GM06990 (cell line): ENCODE measurements at regions not wholly inside any gene's neighbourhood (a gene's known extent, or its start where the extent isn't known, plus 50 kb on each side); places are given as distances from the start of the nearest gene placed in this dataset.

Source experiments
- DNase-seq: peaks from one replicate; pipeline ENCODE4 v3.0.0-alpha.2; 2011; ENCODE audit not compliant: insufficient read length; ENCODE audit errors: extremely low read depth
- H3K27me3 ChIP-seq: replicated peaks from 2 replicates; pipeline ENCODE4 v1.6.0; 2011; ENCODE audit warnings: low read length; ENCODE audit not compliant: control insufficient read depth, insufficient read depth
- H3K36me3 ChIP-seq: 2 replicates; pipeline ENCODE4 v1.5.1; 2011; ENCODE audit warnings: low read length; ENCODE audit not compliant: control insufficient read depth, insufficient read depth
- H3K4me3 ChIP-seq: replicated peaks from 2 replicates; pipeline ENCODE4 v1.5.1; 2011; ENCODE audit warnings: low read depth, mild to moderate bottlenecking, control low read depth, low read length
- CTCF ChIP-seq: IDR thresholded peaks from 2 replicates; pipeline ENCODE4 v1.5.1; 2011; ENCODE audit warnings: low read length, control low read depth, mild to moderate bottlenecking, inconsistent platforms; ENCODE audit not compliant: insufficient read depth, poor library complexity, severe bottlenecking

DNA sequence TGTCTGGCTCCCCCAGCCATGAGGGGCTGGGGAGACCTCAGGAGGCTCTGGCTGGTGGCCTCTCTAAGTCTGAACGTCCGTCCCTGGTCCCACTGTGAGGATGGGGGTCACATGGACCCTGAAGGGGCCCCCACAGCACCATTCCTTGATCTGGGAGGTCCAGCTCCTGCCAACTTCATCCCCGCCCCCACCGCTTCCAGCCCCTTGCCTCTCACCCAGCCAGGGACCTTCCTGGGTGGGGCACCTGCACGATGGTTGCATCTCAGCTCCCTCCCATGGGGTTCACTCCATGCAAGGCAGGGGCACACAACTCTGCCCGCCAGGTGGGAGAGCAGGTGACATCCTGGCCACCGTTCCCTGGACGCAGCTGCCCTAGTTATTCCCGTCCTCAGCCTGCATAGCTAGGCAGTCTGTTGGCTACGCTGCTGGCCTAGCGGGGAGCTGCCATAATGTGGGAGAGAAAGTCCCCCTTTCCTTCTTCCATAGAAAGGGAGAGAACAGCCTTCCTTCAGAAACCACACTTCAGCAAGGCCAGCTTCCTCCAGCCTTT lies 217.9 kb upstream of the RPL38 start:
- no peak for TF ChIP-seq CTCF
- H3K27me3 ChIP-seq, result no peaks in the 10 kb centered on the region; the same call in 1 of the 2 replicates
- no peak overlapping the region for H3K4me3 ChIP-seq
- DNase-seq, result no peak
- H3K36me3 ChIP-seq, result no peaks in the 10 kb centered on the region

DNA sequence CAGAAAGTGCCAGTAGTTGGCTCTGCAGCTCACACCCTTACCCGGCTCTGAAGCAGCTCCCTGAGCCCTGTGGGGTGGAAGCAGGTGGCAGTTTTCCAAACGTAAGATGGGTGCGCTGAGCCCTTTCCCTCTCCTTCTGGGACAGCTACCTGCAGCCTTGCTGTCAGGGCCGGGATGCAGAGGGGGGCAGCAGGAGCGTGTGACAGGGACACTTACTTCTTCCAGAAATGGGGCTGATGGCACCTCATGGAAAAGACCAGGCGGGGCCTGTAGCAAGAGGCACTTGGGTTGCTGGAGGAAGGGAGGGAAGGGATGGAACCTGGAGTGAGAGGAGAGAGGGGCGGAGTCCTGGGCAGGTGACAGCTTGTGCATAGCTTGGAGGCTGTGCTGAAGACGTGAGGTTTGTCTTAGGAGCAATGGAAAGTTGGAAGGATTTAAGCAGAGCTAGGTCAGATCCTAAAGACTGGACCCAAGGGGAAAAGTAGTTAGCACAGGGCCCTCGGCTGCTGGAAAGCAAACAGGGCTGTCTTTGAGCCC lies 216.8 kb upstream of the RPL38 start:
- Histone ChIP-seq H3K36me3 (no peaks in the 10 kb centered on the region), H3K4me3 (no peak overlapping the region), H3K27me3 (no peaks in the 10 kb centered on the region; the same call in 1 of the 2 replicates)
- TF ChIP-seq CTCF, result no peak
- DNase-seq, result no peak

GRCh38 chr17:73987395-73987794 lies 216.1 kb upstream of the RPL38 start:
- TF ChIP-seq CTCF, result no peak
- no peak overlapping the region for H3K4me3 ChIP-seq
- no peak for DNase-seq
- no peaks in the 10 kb centered on the region; the same call in 1 of the 2 replicates for H3K27me3 ChIP-seq
- no peaks in the 10 kb centered on the region for H3K36me3 ChIP-seq

- DNase-seq, result no peak
- Histone ChIP-seq H3K27me3 (no peaks in the 10 kb centered on the region; the same call in none of the 2 replicates), H3K4me3 (no peak overlapping the region), H3K36me3 (no peaks in the 10 kb centered on the region)
- no peak for TF ChIP-seq CTCF
These were observed 215.5 kb upstream of the RPL38 start for GRCh38 chr17:73987845-73988509.

GRCh38 chr17:73989671-73990070 lies 213.8 kb upstream of the RPL38 start:
- no peaks in the 10 kb centered on the region for H3K36me3 ChIP-seq
- TF ChIP-seq CTCF, result no peak
- no peaks in the 10 kb centered on the region; the same call in 1 of the 2 replicates for H3K27me3 ChIP-seq
- no peak for DNase-seq
- H3K4me3 ChIP-seq, result no peak overlapping the region
